ENCODE measurements at regions not wholly inside any gene's neighbourhood (a gene's known extent, or its start where the extent isn't known, plus 50 kb on each side); places are given as distances from the start of the nearest gene placed in this dataset.
A peak's percentile ranks its signal among the peaks of the same experiment; 100 is the strongest.

DNA sequence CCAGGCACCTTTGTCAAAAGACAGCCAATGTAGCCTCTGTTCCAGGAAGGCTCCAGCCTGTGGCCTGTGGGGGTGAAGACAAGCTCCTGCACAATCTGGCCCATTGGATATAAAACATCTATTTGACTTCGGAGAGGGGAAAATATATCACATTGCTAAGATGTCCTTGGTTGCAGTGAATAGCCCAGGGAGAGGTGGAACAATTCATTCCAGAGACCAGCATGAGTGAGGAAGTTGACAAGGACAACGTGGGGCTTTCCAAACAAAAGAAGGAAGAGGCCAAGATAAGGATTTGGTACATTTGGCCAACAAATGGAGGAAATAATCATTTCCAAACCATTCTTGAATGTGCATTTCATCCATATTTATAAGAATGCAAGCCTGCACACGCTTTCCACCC, 187.0 kb downstream of the ETS2 start:
- no peaks in the 10 kb centered on the region for H3K9me3 ChIP-seq (ENCODE audit: control insufficient read depth, low read depth, low read length)
- H3K36me3 ChIP-seq (ENCODE audit: control insufficient read depth, insufficient read depth, low read length), result no peaks in the 10 kb centered on the region
- no peak for DNase-seq
- no peaks in the 10 kb centered on the region for H3K27me3 ChIP-seq (ENCODE audit: control insufficient read depth, insufficient read depth, low read length)
- peaks cover 35% of the 10 kb centered on the region for H3K4me1 ChIP-seq (ENCODE audit: control insufficient read depth, insufficient read depth, low read length)
- H3K27ac ChIP-seq (ENCODE audit: low read length), result no peak overlapping the region
- no CpG with 5 or more reads among the region's 3 CpGs for whole genome bisulfite sequencing (ENCODE audit: insufficient coverage, low lambda C conversion rate)
- no peak overlapping the region for H3K4me3 ChIP-seq (ENCODE audit: low read length)

DNA sequence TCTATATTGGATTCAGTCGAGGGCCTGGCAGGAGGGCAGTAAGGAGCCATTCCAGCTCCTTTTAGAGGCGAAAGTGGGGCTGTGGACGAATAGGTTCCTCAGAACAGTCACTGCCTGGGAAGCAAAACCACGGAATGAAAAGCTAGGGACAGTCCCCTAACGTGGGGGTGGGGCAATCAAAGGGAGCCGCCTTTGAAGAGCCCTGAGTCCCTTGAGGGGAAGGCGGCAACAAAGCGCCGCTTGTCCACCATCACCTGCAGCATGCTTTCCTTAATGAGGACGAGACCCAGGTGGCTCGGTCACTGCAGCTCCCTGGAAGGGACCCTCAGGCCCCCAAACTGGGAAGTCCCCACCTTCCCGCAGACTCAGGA, 184.7 kb downstream of the ETS2 start:
- Histone ChIP-seq H3K4me1 (ENCODE audit: control insufficient read depth, insufficient read depth, low read length) (peaks cover 26% of the 10 kb centered on the region), H3K27me3 (ENCODE audit: control insufficient read depth, insufficient read depth, low read length) (no peaks in the 10 kb centered on the region), H3K36me3 (ENCODE audit: control insufficient read depth, insufficient read depth, low read length) (no peaks in the 10 kb centered on the region), H3K4me3 (ENCODE audit: low read length) (no peak overlapping the region), H3K27ac (ENCODE audit: low read length) (peak overlapping the region; percentile 76), H3K9me3 (ENCODE audit: control insufficient read depth, low read depth, low read length) (no peaks in the 10 kb centered on the region)
- peak in 1 of 2 donors; percentile 37 for DNase-seq
- no CpG with 5 or more reads among the region's 12 CpGs for WGBS (ENCODE audit: insufficient coverage, low lambda C conversion rate)

DNA sequence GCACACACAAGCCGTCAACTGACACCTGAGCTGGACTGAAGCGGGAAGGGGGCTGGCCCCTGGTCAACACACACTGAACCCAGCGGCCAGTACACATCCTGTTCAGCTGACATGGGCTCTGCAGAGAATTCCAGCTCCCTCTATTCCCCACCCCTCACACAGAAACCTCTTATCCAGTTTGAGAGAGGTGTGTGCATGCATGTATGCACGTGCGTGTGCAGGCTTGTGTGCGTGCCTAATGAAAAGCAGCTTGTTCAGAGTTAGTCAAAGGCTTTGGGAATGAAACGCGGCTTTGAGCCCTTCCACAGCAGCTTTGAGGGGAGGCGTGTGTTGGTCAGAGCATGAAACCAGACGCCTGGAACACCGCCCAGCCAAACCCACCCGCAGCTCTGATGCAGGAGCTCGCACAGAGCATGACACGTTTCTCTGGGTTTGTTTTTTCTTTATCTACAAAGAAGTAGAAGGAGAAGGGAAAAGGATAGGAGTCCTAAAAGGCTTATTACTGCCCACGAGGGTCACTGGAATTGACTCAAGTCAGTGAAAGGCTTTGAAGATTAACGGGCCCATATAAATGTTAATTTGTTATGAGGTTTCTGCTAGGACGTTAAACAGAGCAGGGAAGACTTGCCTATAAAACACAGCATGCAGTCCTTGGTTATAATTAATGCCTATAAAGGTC, 184.2 kb downstream of the ETS2 start:
- no peak overlapping the region for H3K4me3 ChIP-seq (ENCODE audit: low read length)
- 33% methylated on average over 2 of the region's 17 CpGs for WGBS (ENCODE audit: insufficient coverage, low lambda C conversion rate)
- H3K27ac ChIP-seq (ENCODE audit: low read length), result peak overlapping the region; percentile 76
- H3K27me3 ChIP-seq (ENCODE audit: control insufficient read depth, insufficient read depth, low read length), result no peaks in the 10 kb centered on the region
- H3K9me3 ChIP-seq (ENCODE audit: control insufficient read depth, low read depth, low read length), result no peaks in the 10 kb centered on the region
- H3K36me3 ChIP-seq (ENCODE audit: control insufficient read depth, insufficient read depth, low read length), result no peaks in the 10 kb centered on the region
- peak; percentile 41 to 59 for DNase-seq
- peaks cover 29% of the 10 kb centered on the region for H3K4me1 ChIP-seq (ENCODE audit: control insufficient read depth, insufficient read depth, low read length)

DNA sequence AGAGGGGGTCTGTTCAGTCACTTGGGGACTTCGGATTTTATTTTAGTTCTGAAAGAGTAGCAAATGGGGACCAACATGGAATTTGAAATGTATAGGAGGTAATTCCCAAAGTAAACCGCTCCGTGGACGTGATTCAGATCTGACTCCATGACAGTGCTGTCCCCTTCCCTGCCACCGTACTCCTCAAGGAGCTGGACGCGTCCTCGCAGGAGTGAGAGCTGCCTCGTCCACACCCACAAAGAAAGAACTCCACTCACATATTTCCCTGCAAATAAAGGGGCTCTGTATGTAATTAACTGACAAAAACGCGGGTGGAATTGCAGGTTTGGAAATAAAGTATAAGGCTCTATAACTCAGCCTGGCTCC, 183.6 kb downstream of the ETS2 start:
- no peak for DNase-seq
- Histone ChIP-seq H3K9me3 (ENCODE audit: control insufficient read depth, low read depth, low read length) (no peaks in the 10 kb centered on the region), H3K4me3 (ENCODE audit: low read length) (no peak overlapping the region), H3K27me3 (ENCODE audit: control insufficient read depth, insufficient read depth, low read length) (no peaks in the 10 kb centered on the region), H3K36me3 (ENCODE audit: control insufficient read depth, insufficient read depth, low read length) (no peaks in the 10 kb centered on the region), H3K4me1 (ENCODE audit: control insufficient read depth, insufficient read depth, low read length) (peaks cover 29% of the 10 kb centered on the region), H3K27ac (ENCODE audit: low read length) (peak overlapping the region; percentile 76)
- no CpG with 5 or more reads among the region's 11 CpGs for WGBS (ENCODE audit: insufficient coverage, low lambda C conversion rate)

DNA sequence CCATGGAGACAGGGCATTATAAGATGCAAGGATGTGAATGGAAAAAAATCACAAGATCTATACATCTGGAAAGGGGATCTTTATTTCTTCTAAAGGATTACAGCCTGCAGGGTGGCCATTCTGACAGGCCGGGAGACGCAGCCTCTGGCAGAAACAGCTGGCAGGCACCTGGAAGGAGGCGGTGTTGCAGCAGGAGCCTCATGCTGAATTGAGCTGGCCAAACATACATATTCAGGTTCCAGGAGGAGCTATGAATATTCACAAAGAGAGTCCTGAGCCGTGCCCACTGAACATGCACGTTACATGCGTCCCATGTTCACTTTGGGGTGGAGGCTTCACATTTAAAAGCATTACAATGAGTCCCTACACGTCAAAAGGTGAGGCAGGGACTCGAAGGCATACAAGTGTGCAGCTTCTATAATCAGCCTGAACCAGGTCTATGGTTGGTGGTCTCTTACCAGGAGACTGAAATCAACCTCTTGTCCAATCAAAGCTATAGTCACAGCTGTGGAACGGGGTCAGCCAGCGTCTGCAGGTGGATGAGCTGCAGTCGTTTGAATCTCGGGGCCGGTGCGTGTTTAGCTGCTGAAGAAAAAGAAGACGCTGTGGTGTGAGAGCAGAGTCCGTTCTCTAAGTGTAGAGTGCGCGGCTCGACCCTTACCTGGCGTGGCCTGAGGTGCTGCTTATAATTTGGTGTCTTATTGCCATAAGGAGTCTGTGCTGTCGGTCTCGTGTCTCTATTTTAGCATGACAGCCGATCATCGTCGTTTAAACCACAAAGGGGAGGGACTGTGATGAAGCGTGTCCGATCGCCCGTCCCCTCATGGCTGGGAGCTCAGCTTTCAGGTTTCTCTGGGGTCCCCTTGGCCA, 183.0 kb downstream of the ETS2 start:
- WGBS (ENCODE audit: insufficient coverage, low lambda C conversion rate), result 100% methylated on average over 2 of the region's 29 CpGs
- Histone ChIP-seq H3K4me3 (ENCODE audit: low read length) (no peak overlapping the region), H3K27me3 (ENCODE audit: control insufficient read depth, insufficient read depth, low read length) (no peaks in the 10 kb centered on the region), H3K9me3 (ENCODE audit: control insufficient read depth, low read depth, low read length) (no peaks in the 10 kb centered on the region), H3K4me1 (ENCODE audit: control insufficient read depth, insufficient read depth, low read length) (peaks cover 29% of the 10 kb centered on the region), H3K36me3 (ENCODE audit: control insufficient read depth, insufficient read depth, low read length) (no peaks in the 10 kb centered on the region), H3K27ac (ENCODE audit: low read length) (peak overlapping the region; percentile 76)
- DNase-seq, result no peak

DNA sequence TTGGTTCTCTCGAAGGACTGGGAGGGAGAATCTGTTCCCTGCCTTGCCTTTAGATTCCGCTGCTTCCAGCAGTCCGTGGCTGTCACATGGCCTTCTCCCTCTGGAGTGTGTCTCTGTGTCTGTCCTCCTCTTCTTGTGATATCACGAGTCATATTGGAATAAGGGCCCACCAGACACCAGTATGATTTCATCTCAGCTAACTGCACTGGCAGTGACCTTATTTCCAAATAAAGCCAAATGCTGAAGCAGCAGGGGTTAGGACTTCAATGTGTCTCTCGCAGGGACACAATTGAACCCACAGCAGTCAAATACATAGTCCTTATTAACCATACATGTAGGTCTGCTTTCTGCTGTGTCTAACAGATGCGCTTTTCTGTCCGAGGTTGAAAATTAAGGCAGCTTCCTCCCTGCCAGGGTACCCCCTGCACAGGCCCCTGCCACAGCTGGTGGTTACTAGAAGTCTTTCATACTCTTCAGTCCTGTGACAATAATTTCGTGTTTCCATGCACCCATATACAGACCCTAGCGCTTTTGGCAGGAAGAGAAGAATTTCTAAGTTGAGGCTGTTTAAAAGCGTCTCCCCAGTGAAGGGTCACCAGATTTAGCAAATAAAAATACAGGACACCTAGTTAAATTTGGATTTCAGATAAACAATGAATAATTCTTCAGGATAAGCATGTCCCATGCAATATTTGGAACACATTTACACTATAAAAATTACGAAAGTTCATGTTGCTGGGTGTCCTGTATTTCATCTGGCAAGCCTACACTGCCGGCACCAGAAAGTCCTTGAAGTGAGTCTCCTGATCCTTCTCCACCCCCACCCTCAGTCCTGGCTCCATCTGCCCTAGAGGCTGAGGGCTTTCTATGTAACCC, 182.1 kb downstream of the ETS2 start:
- H3K4me3 ChIP-seq (ENCODE audit: low read length), result no peak overlapping the region
- H3K9me3 ChIP-seq (ENCODE audit: control insufficient read depth, low read depth, low read length), result no peaks in the 10 kb centered on the region
- no peak for DNase-seq
- H3K27ac ChIP-seq (ENCODE audit: low read length), result peak overlapping the region; percentile 21
- no peaks in the 10 kb centered on the region for H3K36me3 ChIP-seq (ENCODE audit: control insufficient read depth, insufficient read depth, low read length)
- no CpG with 5 or more reads among the region's 12 CpGs for WGBS (ENCODE audit: insufficient coverage, low lambda C conversion rate)
- H3K27me3 ChIP-seq (ENCODE audit: control insufficient read depth, insufficient read depth, low read length), result no peaks in the 10 kb centered on the region
- peaks cover 29% of the 10 kb centered on the region for H3K4me1 ChIP-seq (ENCODE audit: control insufficient read depth, insufficient read depth, low read length)

DNA sequence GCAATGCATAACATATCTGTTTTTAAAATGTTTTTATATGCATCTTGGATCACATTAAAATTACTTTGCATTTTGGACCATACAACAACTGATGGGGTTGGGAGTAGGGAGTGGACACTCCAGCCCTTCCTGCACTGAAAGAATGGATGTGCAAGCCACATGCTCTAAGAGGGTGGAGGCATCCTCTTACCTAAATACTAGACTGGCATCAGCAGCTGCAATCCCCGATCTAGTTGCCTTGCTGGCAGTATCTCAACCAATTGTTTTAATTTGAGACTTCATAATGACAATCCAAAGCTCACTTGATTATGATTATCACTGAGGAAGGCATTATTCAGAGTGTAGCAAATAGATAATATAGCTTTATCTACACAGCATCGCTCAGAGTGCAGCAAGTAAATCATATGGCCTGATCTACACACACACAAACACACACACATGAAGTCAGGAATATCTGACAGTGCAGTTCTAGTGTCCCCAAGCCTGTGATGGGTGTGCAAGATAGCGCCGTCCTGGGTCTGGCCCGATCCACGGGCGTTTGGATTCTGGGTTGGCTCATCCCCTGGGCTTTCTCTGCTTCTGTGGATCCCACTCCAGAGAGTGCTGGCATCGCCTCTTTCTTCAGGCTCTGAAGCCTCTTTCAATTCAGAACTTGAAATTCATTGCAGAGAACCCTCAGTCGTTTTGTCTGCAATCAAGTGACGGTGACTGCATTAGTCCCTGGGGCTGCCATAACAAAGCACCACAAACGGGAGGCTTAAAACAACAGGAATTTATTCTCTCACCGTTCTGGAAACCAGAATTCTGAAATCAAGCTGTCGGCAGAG, 181.3 kb downstream of the ETS2 start:
- Histone ChIP-seq H3K4me1 (ENCODE audit: control insufficient read depth, insufficient read depth, low read length) (peaks cover 23% of the 10 kb centered on the region), H3K4me3 (ENCODE audit: low read length) (no peak overlapping the region), H3K27me3 (ENCODE audit: control insufficient read depth, insufficient read depth, low read length) (no peaks in the 10 kb centered on the region), H3K9me3 (ENCODE audit: control insufficient read depth, low read depth, low read length) (no peaks in the 10 kb centered on the region), H3K36me3 (ENCODE audit: control insufficient read depth, insufficient read depth, low read length) (no peaks in the 10 kb centered on the region), H3K27ac (ENCODE audit: low read length) (peak overlapping the region; percentile 21)
- no CpG with 5 or more reads among the region's 13 CpGs for WGBS (ENCODE audit: insufficient coverage, low lambda C conversion rate)
- no peak for DNase-seq

DNA sequence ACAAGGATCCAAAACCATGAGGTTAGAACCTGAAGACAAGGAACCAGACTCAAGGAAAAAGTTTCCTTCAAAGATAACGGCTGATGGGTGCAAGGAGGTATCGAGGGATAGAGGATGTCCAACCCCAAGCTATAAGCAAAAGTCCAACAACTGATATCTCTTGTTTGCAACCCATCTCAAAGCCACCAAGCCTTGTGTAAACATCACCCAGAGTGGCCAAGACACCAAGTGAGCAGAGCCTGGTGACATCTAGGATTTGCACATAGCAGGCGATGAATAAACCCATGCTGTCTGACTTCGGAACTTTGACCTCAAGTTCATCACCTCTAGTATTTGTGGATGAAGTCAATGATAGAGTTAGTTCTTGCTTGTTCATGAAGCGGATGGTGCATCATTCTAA, 180.7 kb downstream of the ETS2 start:
- Histone ChIP-seq H3K4me1 (ENCODE audit: control insufficient read depth, insufficient read depth, low read length) (peaks cover 23% of the 10 kb centered on the region), H3K36me3 (ENCODE audit: control insufficient read depth, insufficient read depth, low read length) (no peaks in the 10 kb centered on the region), H3K27ac (ENCODE audit: low read length) (no peak overlapping the region), H3K9me3 (ENCODE audit: control insufficient read depth, low read depth, low read length) (no peaks in the 10 kb centered on the region), H3K27me3 (ENCODE audit: control insufficient read depth, insufficient read depth, low read length) (no peaks in the 10 kb centered on the region), H3K4me3 (ENCODE audit: low read length) (no peak overlapping the region)
- no peak for DNase-seq
- no CpG with 5 or more reads among the region's 5 CpGs for WGBS (ENCODE audit: insufficient coverage, low lambda C conversion rate)

DNA sequence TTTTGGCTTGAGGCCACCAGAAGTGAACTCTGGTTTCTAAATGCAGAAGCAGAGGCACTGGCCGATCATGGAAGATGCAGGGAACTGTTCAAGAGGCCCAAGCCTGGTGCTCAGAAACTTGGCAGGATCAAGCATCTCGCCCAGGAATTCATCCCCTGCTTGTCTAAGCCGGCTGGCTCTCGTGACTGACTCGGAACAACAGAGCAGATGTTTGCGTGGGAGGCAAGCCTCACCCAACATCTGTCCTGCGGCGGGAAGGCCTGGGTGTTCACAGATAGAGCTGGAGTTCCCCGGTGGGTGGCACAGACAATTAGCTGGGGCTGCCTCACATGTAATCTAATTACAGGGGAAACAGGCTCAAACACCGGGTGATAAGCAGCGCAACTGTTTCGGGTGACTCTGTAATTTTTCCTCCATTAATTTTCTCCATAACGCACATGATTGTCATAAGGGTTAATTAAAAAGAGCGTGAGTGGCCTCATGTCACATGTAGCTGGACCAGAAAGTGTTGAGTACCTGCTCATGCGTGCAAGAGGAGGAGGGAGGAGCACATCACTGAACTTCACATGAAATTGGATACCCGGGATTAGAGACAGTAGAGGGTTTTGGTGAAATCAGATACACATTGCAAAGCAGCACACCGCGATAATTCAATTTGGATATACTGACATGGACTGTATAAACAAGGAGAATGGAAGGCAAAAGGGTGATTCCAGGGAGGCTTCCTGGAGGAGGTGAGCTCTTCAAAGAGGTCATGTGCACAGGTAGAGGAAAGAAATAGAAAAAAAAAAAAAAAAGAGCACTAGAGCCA, 180.0 kb downstream of the ETS2 start:
- H3K9me3 ChIP-seq (ENCODE audit: control insufficient read depth, low read depth, low read length), result no peaks in the 10 kb centered on the region
- H3K27ac ChIP-seq (ENCODE audit: low read length), result peak overlapping the region; percentile 10
- no CpG with 5 or more reads among the region's 18 CpGs for WGBS (ENCODE audit: insufficient coverage, low lambda C conversion rate)
- peak; percentile 44 to 45 for DNase-seq
- H3K4me1 ChIP-seq (ENCODE audit: control insufficient read depth, insufficient read depth, low read length), result peaks cover 22% of the 10 kb centered on the region
- H3K36me3 ChIP-seq (ENCODE audit: control insufficient read depth, insufficient read depth, low read length), result no peaks in the 10 kb centered on the region
- no peak overlapping the region for H3K4me3 ChIP-seq (ENCODE audit: low read length)
- no peaks in the 10 kb centered on the region for H3K27me3 ChIP-seq (ENCODE audit: control insufficient read depth, insufficient read depth, low read length)

Measured in large intestine (tissue), 3 donors.